CD1c-positive myeloid dendritic cell (primary cell): ENCODE measurements at regions not wholly inside any gene's neighbourhood (a gene's known extent, or its start where the extent isn't known, plus 50 kb on each side); places are given as distances from the start of the nearest gene placed in this dataset.
"Not testable (repeated sequence)": the region's sequence is repeated elsewhere in the genome, so short reads cannot be mapped to it uniquely, and the experiment has no call there.

Experiments
- DNase-seq: peaks from one replicate; pipeline ENCODE4 v3.0.0-alpha.2; 2016; ENCODE audit errors: extremely low spot score

- no peak for DNase-seq
These were observed 323.5 kb upstream of the ROPN1 start for GRCh38 chr3:124315215-124316033.

DNA sequence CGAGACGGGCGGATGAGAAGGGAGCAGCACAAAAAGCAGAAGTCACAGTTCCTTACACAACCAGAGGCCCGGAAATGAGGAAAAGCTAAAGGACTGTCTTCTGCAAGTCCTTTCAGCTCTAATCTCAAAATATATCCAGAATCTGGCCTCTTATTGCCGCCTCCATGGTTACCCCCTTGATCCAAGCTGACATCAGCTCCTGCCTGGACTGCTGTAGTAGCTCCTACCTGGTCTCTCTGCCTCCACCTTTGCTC lies 324.0 kb upstream of the ROPN1 start:
- peak; percentile 25 for DNase-seq

GRCh38 chr3:124318014-124318413 lies 326.1 kb upstream of the ROPN1 start:
- no peak for DNase-seq

DNA sequence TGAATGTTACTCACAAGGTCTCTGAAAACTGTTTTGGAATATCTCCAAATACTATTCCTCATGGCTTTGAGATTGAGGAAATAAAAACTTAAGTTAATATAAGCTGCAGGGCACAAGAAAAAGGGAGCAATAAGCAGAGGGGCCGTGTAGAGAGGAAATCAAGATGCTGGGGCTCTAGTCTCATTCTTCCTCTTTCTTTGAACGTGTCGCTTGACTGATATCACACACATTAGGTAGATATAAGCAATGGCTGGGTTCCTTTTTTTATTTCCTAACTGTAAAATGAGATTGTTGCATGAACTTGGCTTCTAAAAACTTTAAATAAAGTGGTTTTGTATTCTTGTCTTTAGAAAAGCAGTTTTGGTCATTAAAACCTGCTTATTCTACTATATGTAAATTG lies 326.7 kb upstream of the ROPN1 start:
- no peak for DNase-seq

DNA sequence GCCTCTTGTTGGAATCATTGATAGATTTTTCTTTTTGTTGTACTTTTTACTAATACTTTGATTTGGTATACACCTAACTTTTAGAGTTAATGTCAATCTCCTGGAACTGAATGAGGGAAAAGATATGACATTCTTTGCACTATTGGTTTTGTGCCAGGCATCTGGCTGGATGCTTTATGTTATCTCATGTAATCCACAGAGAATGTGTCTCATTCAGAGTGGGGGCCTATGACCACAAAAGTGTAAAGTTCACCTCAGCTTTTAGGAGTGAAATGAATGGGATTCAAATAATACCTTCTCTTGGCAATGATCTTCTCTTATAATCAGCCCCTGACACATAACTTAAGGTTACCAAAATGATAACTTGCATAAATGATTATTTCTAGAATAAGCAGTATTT lies 329.1 kb upstream of the ROPN1 start:
- no peak for DNase-seq

DNA sequence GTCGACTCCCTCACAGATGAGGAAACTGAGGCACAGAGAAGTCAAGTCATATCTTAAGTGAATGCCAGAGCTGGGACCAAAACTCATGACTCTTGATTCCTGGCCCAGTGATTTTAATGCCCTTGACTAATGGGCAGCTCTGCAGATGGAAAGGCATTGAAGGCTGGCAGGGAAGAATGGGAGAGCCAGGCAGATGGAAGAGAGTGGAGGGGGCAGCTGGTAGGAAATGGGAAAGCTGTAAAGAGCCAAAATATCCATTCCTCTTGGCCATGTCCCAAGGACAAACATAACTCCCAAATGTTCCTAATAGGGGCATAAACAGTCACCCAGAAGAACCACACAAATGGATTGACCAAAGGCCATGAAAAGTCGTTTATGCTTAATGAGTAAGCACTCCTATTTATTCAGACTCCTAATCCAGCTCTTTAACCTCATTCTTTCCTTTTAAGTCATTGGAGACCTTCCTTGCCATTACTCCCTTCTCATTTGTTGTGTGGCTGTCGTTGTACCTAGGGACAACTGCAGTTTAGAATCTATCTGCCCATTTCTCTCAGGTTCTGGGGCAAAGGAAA lies 330.5 kb upstream of the ROPN1 start:
- no peak for DNase-seq

- no peak for DNase-seq
These were observed 331.0 kb upstream of the ROPN1 start for GRCh38 chr3:124322966-124323365.

GRCh38 chr3:124325248-124325647 lies 333.3 kb upstream of the ROPN1 start:
- DNase-seq, result no peak

- DNase-seq, result no peak
These were observed 337.8 kb upstream of the ROPN1 start for GRCh38 chr3:124329723-124330122.

GRCh38 chr3:124333931-124334640 lies 342.2 kb upstream of the ROPN1 start:
- no peak for DNase-seq

- DNase-seq, result no peak
These were observed 344.2 kb upstream of the ROPN1 start for GRCh38 chr3:124336067-124336656.

GRCh38 chr3:124345845-124346244 lies 353.9 kb upstream of the ROPN1 start:
- DNase-seq, result no peak

DNA sequence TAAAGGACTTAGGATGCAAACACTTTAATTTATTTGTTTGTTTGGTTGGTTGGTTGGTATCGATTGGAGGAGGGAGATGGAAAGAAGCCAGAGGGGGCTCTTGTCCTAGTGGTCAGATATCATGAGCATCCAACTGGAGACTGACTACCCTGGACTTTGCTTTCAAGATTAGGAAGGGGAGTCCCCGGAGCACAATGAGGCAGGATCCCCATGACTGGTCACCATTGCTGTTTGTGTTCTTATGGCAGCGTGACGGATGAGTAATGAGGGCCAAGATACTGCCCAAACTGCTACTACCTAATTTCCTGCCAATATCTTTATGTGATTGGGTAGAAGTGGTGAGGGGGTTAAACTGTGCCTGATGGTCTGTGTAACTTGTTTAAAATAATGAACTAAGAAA lies 354.6 kb upstream of the ROPN1 start:
- DNase-seq, result no peak

DNA sequence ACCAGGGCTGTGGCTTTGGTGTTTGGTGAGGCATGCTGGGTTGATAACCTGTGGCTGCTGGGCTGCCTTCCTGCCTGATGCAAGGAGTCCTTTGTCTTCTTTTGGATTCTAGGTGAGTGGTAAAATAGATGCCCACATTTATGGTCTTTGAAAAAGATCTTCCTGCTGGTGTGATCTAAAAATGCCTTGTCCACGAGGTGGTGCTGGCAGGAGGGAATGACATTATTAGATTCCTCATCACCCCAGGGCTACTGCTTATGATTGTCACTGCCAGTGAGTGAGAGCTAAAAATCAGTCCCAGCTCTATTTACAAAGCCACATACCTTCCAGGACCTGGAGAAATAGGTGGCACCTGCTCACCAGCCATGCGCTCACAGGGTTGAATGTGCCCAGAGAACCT lies 355.5 kb upstream of the ROPN1 start:
- DNase-seq, result no peak

DNA sequence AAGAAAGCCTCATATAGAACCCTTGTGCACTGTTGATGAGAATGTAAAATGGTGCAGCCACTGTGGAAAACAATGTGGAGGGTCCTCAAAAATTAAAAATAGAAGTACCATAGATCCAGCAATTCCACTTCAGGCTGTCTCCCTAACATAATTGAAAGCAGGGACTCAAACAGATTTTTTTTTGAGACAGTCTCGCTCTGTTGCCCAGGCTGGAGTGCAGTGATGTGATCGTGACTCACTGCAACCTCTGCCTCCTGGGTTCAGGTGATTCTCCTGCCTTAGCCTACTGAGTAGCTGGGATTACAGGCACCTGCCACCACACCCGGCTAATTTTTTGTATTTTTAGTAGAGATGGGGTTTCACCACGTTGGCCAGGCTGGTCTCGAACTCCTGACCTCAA lies 356.6 kb upstream of the ROPN1 start:
- DNase-seq, result not testable (repeated sequence)

- DNase-seq, result no peak
These were observed 359.7 kb upstream of the ROPN1 start for GRCh38 chr3:124351430-124352148.

DNA sequence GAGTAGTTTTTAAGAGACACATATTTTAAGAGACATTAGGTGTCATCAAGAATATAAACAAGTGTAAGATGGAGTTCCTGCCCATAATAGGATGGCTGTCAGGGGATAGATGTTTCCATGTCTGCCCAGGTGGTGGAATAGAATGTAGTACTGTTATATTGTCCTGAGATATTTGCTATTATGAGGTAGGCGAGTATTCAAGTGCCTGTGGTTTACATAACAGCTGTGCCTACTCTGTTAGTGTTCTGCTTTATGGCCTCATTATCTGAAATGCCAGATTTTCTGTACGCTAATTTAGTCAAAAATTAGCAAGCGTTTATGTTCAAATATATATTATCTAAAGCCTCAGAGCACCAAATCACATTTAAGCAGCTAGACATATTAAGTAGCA lies 360.2 kb upstream of the ROPN1 start:
- no peak for DNase-seq

GRCh38 chr3:124353691-124354090 lies 361.8 kb upstream of the ROPN1 start:
- no peak for DNase-seq

- DNase-seq, result no peak
These were observed 362.2 kb upstream of the ROPN1 start for GRCh38 chr3:124354150-124354549.

DNA sequence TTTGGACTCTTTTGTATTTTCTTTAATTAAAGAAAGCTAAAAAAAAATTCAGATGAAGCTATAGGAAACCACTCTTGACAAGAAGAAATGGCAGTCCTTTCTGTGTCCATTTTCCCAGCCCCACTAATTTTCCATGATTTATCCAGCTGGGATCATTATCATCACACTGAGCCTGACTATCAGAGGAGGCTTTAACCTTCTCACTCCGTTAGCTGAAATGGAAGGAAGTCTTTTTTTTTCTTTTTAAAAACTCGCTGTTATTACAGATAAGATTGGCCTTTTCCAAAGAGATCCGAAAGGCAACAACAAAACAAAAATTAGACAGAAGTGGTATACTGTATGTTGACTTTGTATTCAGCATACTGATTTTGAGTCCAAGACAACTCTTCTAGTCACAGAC lies 366.2 kb upstream of the ROPN1 start:
- no peak for DNase-seq

DNA sequence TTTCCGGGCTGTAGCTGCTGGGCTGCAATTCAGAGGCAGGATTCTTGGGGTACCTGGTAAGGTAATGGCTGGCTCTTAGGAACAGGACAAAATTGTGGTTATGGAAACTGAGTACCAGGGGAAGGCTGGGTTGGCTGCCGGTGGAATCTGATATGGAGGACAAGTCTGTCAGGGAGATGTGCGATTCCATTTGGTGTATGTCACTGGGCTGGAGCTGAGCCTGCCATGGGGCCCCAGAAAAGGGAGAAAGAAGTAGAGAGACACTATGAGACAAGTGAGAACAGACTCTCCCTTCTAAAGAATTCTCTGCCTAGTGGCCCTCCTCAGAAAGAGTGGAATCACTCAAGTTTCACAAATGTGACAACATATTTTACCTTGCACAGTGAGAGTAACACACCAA lies 368.2 kb upstream of the ROPN1 start:
- no peak for DNase-seq

DNA sequence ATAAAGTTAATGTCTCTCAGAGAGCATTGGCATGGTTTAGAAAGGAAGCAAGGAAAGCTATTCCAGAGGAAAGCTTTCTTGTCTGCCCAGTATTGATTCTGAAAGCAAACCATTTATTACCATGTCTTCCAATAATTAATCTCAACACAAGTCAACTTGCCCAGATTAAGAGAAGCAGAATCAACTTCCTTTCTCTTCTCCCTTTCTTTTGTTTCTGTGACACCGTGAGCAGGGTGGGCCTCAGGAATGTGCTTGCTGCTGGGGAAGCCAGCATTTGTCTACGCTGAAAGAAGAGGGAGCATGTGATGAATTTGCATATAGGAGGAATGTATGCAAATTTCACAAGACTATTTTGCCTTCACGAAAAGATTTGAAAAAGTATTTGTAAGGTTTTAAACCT lies 368.6 kb upstream of the ROPN1 start:
- DNase-seq, result no peak
